H1 (cell line): ENCODE measurements at regions not wholly inside any gene's neighbourhood (a gene's known extent, or its start where the extent isn't known, plus 50 kb on each side); places are given as distances from the start of the nearest gene placed in this dataset.

Experiments
- SRF ChIP-seq: IDR thresholded peaks from 2 replicates; pipeline ENCODE4 v1.6.1; 2011; ENCODE audit warnings: mild to moderate bottlenecking, low read depth, low read length, moderate library complexity
- TBP ChIP-seq: IDR thresholded peaks from 2 replicates; pipeline ENCODE4 v1.6.1; 2011; ENCODE audit warnings: low read depth, low read length, improper control_type of control experiment
- ZNF274 ChIP-seq: IDR thresholded peaks from 2 replicates; pipeline ENCODE4 v1.7.0; 2012; ENCODE audit warnings: low read length, borderline replicate concordance; ENCODE audit errors: extremely low read depth

- TF ChIP-seq TBP (no peak), SRF (no peak), ZNF274 (no peak)
Measured at GRCh38 chr15:97236140-97236539, 724.4 kb upstream of the ARRDC4 start.
